Mesenchymal stem cell (in vitro differentiated cells and primary cell): ENCODE measurements at regions not wholly inside any gene's neighbourhood (a gene's known extent, or its start where the extent isn't known, plus 50 kb on each side); places are given as distances from the start of the nearest gene placed in this dataset.

Experiments
- DNase-seq: peaks from one replicate; pipeline ENCODE4 v3.0.0-alpha.2; 2013
- H2AFZ ChIP-seq: one replicate; pipeline ENCODE4 v1.6.1; 2013; ENCODE audit warnings: low read depth, mild to moderate bottlenecking, control low read depth, inconsistent platforms, low read length, moderate library complexity
- H2AK5ac ChIP-seq: 2 replicates; pipeline ENCODE4 v1.6.1; 2013; ENCODE audit warnings: low read length, moderate library complexity, mild to moderate bottlenecking, inconsistent platforms; ENCODE audit not compliant: severe bottlenecking
- H2BK120ac ChIP-seq: one replicate; pipeline ENCODE4 v1.6.1; 2013; ENCODE audit warnings: low read depth, mild to moderate bottlenecking, inconsistent platforms, low read length, moderate library complexity
- H2BK12ac ChIP-seq, 2 experiments: one replicate each; pipeline ENCODE4 v1.6.1; 2013; ENCODE audit warnings: inconsistent platforms in 2 of 2, low read length in 2 of 2, mild to moderate bottlenecking in 2 of 2, moderate library complexity in 2 of 2, control low read depth in 1 of 2
- H2BK15ac ChIP-seq: one replicate; pipeline ENCODE4 v1.6.1; 2013; ENCODE audit warnings: mild to moderate bottlenecking, low read depth, inconsistent platforms; ENCODE audit not compliant: poor library complexity, severe bottlenecking
- H2BK5ac ChIP-seq: 2 replicates; pipeline ENCODE4 v1.6.1; 2013; ENCODE audit warnings: low read depth, mild to moderate bottlenecking, low read length, control low read depth, inconsistent platforms; ENCODE audit not compliant: poor library complexity, severe bottlenecking
- H3K14ac ChIP-seq, 2 experiments: one replicate each; pipeline ENCODE4 v1.6.1; 2013; ENCODE audit warnings: inconsistent platforms in 2 of 2, low read length in 2 of 2, control low read depth in 1 of 2, mild to moderate bottlenecking in 1 of 2, moderate library complexity in 1 of 2
- H3K18ac ChIP-seq, 2 experiments: one replicate each; pipeline ENCODE4 v1.6.1; 2013; ENCODE audit warnings: inconsistent platforms in 2 of 2, low read length in 2 of 2, control low read depth in 1 of 2, low read depth in 1 of 2, mild to moderate bottlenecking in 1 of 2
- H3K23ac ChIP-seq, 2 experiments: one replicate each; pipeline ENCODE4 v1.6.1; 2013; ENCODE audit warnings: inconsistent platforms in 2 of 2, low read length in 2 of 2, mild to moderate bottlenecking in 2 of 2, moderate library complexity in 2 of 2, control low read depth in 1 of 2
- H3K27ac ChIP-seq: 2 replicates; pipeline ENCODE4 v1.5.1; 2013; ENCODE audit warnings: mild to moderate bottlenecking, moderate library complexity, low read length, control low read depth, inconsistent platforms; ENCODE audit not compliant: poor library complexity, severe bottlenecking
- H3K27me3 ChIP-seq, 2 experiments: 2 replicates each; pipeline versions ENCODE4 v1.6.1 to v1.7.0; 2013; ENCODE audit warnings: low read length in 2 of 2, mild to moderate bottlenecking in 2 of 2, moderate library complexity in 2 of 2, control low read depth in 1 of 2, inconsistent platforms in 1 of 2; ENCODE audit not compliant: control insufficient read depth in 1 of 2, insufficient read depth in 1 of 2
- H3K36me3 ChIP-seq, 2 experiments: 2 replicates each; pipeline versions ENCODE4 v1.6.1 to v1.7.0; 2013; ENCODE audit warnings: low read length in 2 of 2, control low read depth in 1 of 2, inconsistent platforms in 1 of 2, low read depth in 1 of 2, mild to moderate bottlenecking in 1 of 2; ENCODE audit not compliant: insufficient read depth in 2 of 2, control insufficient read depth in 1 of 2
- H3K4ac ChIP-seq, 2 experiments: one replicate each; pipeline ENCODE4 v1.6.1; 2013; ENCODE audit warnings: inconsistent platforms in 2 of 2, low read length in 2 of 2, mild to moderate bottlenecking in 2 of 2, moderate library complexity in 2 of 2, control low read depth in 1 of 2, low read depth in 1 of 2
- H3K4me1 ChIP-seq: 2 replicates; pipeline ENCODE4 v1.6.1; 2013; ENCODE audit warnings: low read depth, low read length, control low read depth; ENCODE audit not compliant: control insufficient read depth, insufficient read depth
- H3K4me2 ChIP-seq: 2 replicates; pipeline ENCODE4 v1.6.1; 2013; ENCODE audit warnings: low read length, mild to moderate bottlenecking, inconsistent platforms; ENCODE audit not compliant: poor library complexity, severe bottlenecking
- H3K4me3 ChIP-seq, 2 experiments: 2 replicates each; pipeline versions ENCODE4 v1.5.1 to v1.7.0; 2013; ENCODE audit warnings: low read length in 2 of 2, mild to moderate bottlenecking in 2 of 2, control low read depth in 1 of 2, low read depth in 1 of 2; ENCODE audit not compliant: insufficient read depth in 1 of 2
- H3K79me1 ChIP-seq: replicated peaks from 2 replicates; pipeline ENCODE4 v1.6.1; 2013; ENCODE audit warnings: mild to moderate bottlenecking, control low read depth, low read length, inconsistent platforms; ENCODE audit not compliant: poor library complexity, severe bottlenecking
- H3K9ac ChIP-seq: 2 replicates; pipeline ENCODE4 v1.7.0; 2013; ENCODE audit warnings: mild to moderate bottlenecking, low read length, moderate library complexity
- H3K9me3 ChIP-seq: 2 replicates; pipeline ENCODE4 v1.7.0; 2013; ENCODE audit warnings: mild to moderate bottlenecking, low read length; ENCODE audit not compliant: control insufficient read depth
- H4K8ac ChIP-seq: one replicate; pipeline ENCODE4 v1.6.1; 2013; ENCODE audit warnings: inconsistent platforms, mild to moderate bottlenecking, low read length, moderate library complexity
- H4K91ac ChIP-seq: one replicate; pipeline ENCODE4 v1.6.1; 2013; ENCODE audit warnings: mild to moderate bottlenecking, low read length, inconsistent platforms
- WGBS: methylation state at CpG from one replicate; pipeline ENCODE4 v1.1.7; 2013; ENCODE audit warnings: mixed read lengths; 5-methylcytosine and 5-hydroxymethylcytosine counted together

DNA sequence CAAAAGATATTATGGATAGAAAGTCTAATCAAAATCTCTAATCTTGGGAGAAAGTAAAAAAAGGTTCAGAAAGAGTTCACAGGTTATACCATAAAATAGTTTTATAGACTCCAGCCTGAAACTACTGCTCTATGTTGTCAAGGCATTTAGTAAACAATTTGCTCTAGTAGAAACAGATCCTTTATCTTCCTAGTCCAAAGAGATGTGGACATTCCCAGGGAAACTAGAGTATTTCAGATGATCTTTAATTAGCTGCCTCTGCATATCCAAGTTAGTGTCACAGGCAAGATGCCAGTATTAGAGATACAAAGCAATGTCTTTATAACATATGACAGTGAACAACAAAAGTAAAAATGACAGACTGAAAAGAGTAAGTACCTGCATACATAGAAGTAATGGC, 708.6 kb downstream of the CCDC85A start:
- H2AK5ac ChIP-seq: no peak overlapping the region
- no peak overlapping the region for H3K27ac ChIP-seq
- no peak overlapping the region for H4K91ac ChIP-seq
- H3K4me1 ChIP-seq: no peaks in the 10 kb centered on the region
- H3K27me3 ChIP-seq: no peaks in the 10 kb centered on the region
- no peak overlapping the region for H3K9ac ChIP-seq
- no peak overlapping the region for H2BK12ac ChIP-seq
- no peak overlapping the region for H3K23ac ChIP-seq
- no peak overlapping the region for H3K4ac ChIP-seq
- H3K4me3 ChIP-seq: no peak overlapping the region
- no peak overlapping the region for H2AFZ ChIP-seq
- no peaks in the 10 kb centered on the region for H3K9me3 ChIP-seq
- H4K8ac ChIP-seq: no peak overlapping the region
- peak; percentile 70 for DNase-seq
- no peak overlapping the region for H3K18ac ChIP-seq
- H2BK5ac ChIP-seq: no peak overlapping the region
- H2BK15ac ChIP-seq: no peak overlapping the region
- H3K4me2 ChIP-seq: no peak overlapping the region
- H3K14ac ChIP-seq: no peak overlapping the region
- no peaks in the 10 kb centered on the region for H3K79me1 ChIP-seq
- no peak overlapping the region for H2BK120ac ChIP-seq
- H3K36me3 ChIP-seq: no peaks in the 10 kb centered on the region

- H3K23ac ChIP-seq: no peak overlapping the region
- no CpG with 5 or more reads among the region's 1 CpG for WGBS
- H3K9ac ChIP-seq: no peak overlapping the region
Measured at GRCh38 chr2:56898986-56899385, 715.2 kb downstream of the CCDC85A start.

DNA sequence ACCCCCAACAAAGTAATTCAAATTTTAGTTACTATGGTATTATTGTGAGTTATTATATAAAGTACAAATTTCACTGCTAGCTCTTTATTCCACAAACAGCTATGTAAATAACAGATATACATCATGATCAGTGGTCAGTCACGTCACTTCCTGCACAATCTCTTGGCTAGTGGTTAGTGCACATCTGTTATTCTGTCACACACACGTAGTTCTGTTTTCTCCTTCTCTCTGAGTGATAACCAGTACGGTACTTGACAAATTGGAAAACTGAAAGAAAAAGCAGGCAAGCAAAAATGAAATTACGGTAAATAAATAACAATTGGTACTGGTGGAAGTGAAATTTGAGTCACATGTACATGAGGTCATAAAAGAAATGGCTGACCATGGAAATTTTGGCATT, 728.7 kb downstream of the CCDC85A start:
- H2BK120ac ChIP-seq: no peak overlapping the region
- no peak overlapping the region for H3K14ac ChIP-seq
- no peaks in the 10 kb centered on the region for H3K36me3 ChIP-seq
- H3K18ac ChIP-seq: no peak overlapping the region
- H3K4me1 ChIP-seq: no peaks in the 10 kb centered on the region
- no peak overlapping the region for H4K91ac ChIP-seq
- no peaks in the 10 kb centered on the region for H3K79me1 ChIP-seq
- H3K27me3 ChIP-seq: no peaks in the 10 kb centered on the region
- 68% methylated on average over 4 of the region's 4 CpGs for WGBS
- no peak overlapping the region for H4K8ac ChIP-seq
- DNase-seq: no peak
- no peak overlapping the region for H3K27ac ChIP-seq
- no peak overlapping the region for H3K4me3 ChIP-seq
- H3K4ac ChIP-seq: no peak overlapping the region
- no peak overlapping the region for H2BK12ac ChIP-seq
- H3K23ac ChIP-seq: no peak overlapping the region
- H3K9ac ChIP-seq: no peak overlapping the region
- no peak overlapping the region for H3K4me2 ChIP-seq
- H2BK15ac ChIP-seq: no peak overlapping the region
- H2BK5ac ChIP-seq: no peak overlapping the region
- peaks cover 4% of the 10 kb centered on the region for H3K9me3 ChIP-seq
- no peak overlapping the region for H2AK5ac ChIP-seq
- H2AFZ ChIP-seq: no peak overlapping the region

More at GRCh38 chr2:56898986-56899385, 715.2 kb downstream of the CCDC85A start:
- no peak overlapping the region for H2AFZ ChIP-seq
- no peak overlapping the region for H3K4ac ChIP-seq
- peak; percentile 11 for DNase-seq
- H3K14ac ChIP-seq: no peak overlapping the region
- H3K9me3 ChIP-seq: no peaks in the 10 kb centered on the region
- no peaks in the 10 kb centered on the region for H3K36me3 ChIP-seq
- H2BK12ac ChIP-seq: no peak overlapping the region
- H4K91ac ChIP-seq: no peak overlapping the region
- H2BK5ac ChIP-seq: no peak overlapping the region
- H3K79me1 ChIP-seq: no peaks in the 10 kb centered on the region
- H4K8ac ChIP-seq: no peak overlapping the region
- H3K18ac ChIP-seq: no peak overlapping the region
- H2AK5ac ChIP-seq: no peak overlapping the region
- no peak overlapping the region for H2BK120ac ChIP-seq
- no peak overlapping the region for H3K4me3 ChIP-seq
- H3K27me3 ChIP-seq: no peaks in the 10 kb centered on the region
- no peak overlapping the region for H3K27ac ChIP-seq
- no peak overlapping the region for H2BK15ac ChIP-seq
- no peak overlapping the region for H3K4me2 ChIP-seq
- H3K4me1 ChIP-seq: no peaks in the 10 kb centered on the region

- Histone ChIP-seq H3K14ac (no peak overlapping the region), H2BK12ac (no peak overlapping the region), H3K4me3 (no peak overlapping the region), H3K4me1 (no peaks in the 10 kb centered on the region), H2AK5ac (no peak overlapping the region), H3K4ac (no peak overlapping the region), H3K9ac (no peak overlapping the region), H4K8ac (no peak overlapping the region), H3K27me3 (no peaks in the 10 kb centered on the region), H3K18ac (no peak overlapping the region), H2BK120ac (no peak overlapping the region), H2BK5ac (no peak overlapping the region), H3K27ac (no peak overlapping the region), H3K23ac (no peak overlapping the region), H2AFZ (no peak overlapping the region), H2BK15ac (no peak overlapping the region), H3K4me2 (no peak overlapping the region), H3K79me1 (no peaks in the 10 kb centered on the region), H3K9me3 (peaks cover 5% of the 10 kb centered on the region), H4K91ac (no peak overlapping the region), H3K36me3 (no peaks in the 10 kb centered on the region)
- no peak for DNase-seq
Measured at GRCh38 chr2:56918790-56919189, 735.0 kb downstream of the CCDC85A start.
